HG03378 (cell line): ENCODE measurements at regions not wholly inside any gene's neighbourhood (a gene's known extent, or its start where the extent isn't known, plus 50 kb on each side); places are given as distances from the start of the nearest gene placed in this dataset.

ENCODE experiments used
- ATAC-seq: cut with Tn5 transposase; IDR thresholded peaks from one replicate; pipeline ENCODE4 v1.9.1; 2021; ENCODE audit warnings: mild to moderate bottlenecking, moderate library complexity; ENCODE audit not compliant: unreplicated experiment

DNA sequence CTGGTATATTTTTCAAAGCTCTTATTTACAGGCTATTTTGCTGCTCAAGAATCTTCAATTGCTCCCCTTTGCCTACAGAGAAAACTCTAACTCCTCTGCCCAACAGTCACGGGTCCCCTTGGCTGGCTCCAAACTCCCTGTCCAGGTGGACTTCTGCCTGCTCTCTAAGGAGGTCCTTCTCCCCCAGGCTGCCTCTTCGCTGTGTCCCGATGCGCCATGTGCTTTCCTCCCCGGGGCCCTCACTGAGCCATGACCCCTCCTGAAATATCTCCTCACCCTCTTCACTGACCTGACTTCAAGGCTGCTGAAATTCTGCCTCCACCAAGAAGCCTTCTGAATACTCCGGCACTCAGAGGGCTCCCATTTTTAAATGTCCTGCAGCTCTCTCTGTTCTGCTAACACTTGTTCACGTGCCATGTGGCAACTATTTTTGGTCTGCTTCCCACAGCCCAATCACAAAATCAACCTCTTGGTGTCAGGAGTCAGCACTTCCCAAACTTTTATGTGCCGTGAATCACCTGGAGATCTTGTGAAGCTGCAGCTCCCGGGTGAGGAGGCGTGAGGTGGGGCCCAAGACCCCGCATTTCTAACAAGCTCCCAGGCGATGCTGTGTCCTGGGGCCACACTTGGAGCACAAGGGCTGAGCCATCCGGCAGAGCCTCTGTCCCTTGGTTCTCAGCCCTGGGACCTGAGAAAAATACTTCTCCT lies 85.7 kb upstream of the COL13A1 start:
- ATAC-seq = no peak

DNA sequence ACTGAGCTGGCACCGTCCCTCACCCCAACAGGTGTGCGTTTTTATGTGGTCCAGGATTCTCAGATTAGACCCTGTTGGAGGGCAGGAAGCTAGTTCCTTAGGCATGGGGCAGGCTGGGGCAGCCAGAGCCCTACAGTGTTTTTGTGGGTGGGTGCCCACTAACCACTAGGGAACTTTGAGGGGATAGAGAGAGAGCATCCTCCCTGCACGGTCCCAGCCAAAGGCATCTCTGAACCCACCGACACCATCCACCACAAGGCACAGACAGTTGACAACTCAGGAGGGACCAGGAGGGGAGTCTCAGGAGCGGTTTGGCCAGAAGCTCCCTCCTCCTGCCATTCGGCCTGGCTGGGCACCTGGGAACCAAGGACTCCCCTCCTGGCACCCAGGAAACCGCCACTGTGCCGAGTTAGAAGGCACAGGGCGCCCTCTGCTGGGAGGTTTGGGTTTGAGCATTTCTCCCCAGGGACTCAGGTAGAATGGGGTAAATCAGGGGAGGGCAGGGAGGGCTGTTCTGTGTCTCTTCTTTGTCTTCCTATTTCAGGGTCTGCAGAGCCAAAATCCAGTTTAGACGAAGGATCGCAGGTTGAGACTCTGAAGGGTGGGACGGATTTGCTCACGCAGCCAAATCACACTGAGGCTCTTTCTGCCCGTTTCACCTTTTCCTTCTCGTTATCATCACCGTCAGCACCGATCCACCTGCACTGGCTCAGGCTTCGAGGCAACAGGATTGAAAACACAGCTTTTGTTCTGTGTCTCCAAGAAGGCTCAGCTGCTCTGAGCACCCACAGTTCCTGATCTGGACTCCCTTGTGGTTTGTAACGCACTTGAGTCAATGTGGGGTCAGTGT lies 84.8 kb upstream of the COL13A1 start:
- ATAC-seq = no peak

DNA sequence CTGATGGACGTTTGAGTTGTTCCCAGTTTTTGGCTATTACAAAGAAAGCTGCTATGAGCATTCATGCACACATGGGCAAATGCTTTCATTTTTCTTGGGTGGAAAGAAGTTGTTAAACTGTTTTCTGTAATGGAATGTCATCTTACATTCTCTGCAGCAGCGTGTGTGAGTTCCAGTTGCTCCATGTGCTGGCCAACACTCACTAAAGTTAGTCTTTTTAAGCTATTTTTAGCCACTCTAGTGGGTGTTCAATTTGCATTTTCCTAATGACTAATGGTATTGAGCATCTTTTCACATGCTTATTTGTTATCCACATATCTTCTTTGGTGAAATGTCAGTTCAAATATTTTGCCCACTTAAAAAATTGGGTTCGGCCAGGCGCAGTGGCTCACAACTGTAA lies 82.8 kb upstream of the COL13A1 start:
- ATAC-seq = no peak

- ATAC-seq = no peak
Measured at GRCh38 chr10:69721690-69722310, 79.9 kb upstream of the COL13A1 start.

- ATAC-seq = no peak
Measured at GRCh38 chr10:69723653-69724052, 78.1 kb upstream of the COL13A1 start.

GRCh38 chr10:69726850-69727249 lies 74.9 kb upstream of the COL13A1 start:
- ATAC-seq = no peak

DNA sequence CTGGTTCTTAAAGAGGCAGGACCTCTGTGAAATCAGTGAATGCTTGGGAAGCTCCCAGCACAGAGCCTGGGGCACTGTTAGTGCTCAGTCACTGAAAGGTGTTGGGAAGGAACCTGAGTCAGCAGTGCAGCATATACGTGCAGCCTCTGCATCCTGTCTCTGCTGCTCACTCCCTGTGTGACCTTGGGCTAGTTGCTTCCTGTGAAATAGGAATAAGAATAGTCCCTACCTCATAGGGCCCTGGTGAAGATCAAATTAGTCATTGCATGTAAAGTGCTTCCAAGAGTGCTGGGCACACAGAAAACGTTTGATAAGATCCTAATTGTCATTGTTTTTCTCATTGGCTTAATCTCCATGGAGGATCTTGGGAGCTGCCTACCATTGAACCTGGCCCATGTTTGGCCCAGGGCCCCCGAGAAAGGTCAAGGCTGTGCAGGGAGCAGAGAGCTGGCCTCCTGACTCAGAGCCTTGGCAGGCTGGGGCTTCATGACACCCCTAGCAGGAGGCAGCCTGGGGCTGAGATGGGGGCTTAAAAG lies 73.3 kb upstream of the COL13A1 start:
- no peak for ATAC-seq

GRCh38 chr10:69729326-69730048 lies 72.2 kb upstream of the COL13A1 start:
- ATAC-seq = no peak

GRCh38 chr10:69730251-69731156 lies 71.2 kb upstream of the COL13A1 start:
- no peak for ATAC-seq

DNA sequence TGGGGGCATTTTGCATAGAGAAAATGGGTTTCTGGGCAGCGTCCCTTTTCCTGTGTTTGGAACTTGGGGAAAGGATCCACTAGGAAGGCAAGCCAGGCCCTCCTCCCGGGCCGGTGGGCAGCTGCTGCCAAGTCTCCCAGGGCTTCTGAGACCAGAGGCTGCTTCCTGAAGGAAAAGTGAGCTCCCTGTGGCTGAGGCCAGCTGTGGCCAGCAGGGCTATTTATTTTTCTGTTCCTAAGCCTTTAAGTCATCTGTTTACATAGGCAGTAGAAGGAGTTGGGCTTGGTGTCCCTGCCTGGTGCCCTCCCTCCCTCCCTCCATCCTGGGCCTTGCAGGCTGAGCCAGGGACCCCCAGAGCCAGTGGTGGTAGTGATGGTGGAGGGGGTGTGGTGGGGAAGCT lies 70.5 kb upstream of the COL13A1 start:
- no peak for ATAC-seq

DNA sequence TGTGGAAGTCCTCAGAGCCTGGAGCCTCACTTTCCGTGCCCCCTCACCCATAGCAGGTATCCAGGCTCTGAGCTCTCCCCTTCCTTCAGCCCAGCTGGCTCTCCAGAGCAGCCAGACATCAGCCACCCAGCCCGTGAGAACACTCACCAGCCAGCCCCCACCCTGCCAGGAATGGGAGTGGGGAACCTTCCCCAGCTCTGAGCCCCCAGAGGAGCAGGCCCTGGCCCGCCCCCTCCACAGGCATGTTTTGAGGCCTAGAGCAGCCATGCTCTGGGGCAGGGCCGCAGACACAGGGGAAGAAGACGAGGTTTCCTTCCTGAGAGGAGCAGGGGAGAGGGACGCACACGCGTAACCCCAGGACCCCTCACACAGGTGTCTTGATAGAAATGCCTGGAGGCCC lies 70.0 kb upstream of the COL13A1 start:
- no peak for ATAC-seq

- ATAC-seq = no peak
Measured at GRCh38 chr10:69732147-69732825, 69.4 kb upstream of the COL13A1 start.

DNA sequence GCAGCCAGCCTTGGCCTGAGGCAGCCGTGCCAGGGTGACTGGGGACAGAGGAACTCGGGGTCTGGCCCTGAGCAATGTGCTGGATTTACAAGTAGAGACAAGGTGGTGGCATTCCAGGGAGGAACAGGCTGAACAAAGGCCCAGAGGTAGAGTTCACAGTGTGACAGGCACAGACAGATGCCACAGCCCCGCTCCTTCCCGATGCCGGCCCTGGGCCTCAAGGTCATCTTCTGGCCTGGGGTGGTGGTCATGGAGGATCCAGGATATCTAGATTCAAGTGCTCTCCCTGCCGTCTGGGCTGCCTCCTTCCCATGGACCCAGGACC lies 68.9 kb upstream of the COL13A1 start:
- no peak for ATAC-seq

- no peak for ATAC-seq
Measured at GRCh38 chr10:69733791-69734261, 67.9 kb upstream of the COL13A1 start.

GRCh38 chr10:69734416-69734796 lies 67.3 kb upstream of the COL13A1 start:
- ATAC-seq = no peak

DNA sequence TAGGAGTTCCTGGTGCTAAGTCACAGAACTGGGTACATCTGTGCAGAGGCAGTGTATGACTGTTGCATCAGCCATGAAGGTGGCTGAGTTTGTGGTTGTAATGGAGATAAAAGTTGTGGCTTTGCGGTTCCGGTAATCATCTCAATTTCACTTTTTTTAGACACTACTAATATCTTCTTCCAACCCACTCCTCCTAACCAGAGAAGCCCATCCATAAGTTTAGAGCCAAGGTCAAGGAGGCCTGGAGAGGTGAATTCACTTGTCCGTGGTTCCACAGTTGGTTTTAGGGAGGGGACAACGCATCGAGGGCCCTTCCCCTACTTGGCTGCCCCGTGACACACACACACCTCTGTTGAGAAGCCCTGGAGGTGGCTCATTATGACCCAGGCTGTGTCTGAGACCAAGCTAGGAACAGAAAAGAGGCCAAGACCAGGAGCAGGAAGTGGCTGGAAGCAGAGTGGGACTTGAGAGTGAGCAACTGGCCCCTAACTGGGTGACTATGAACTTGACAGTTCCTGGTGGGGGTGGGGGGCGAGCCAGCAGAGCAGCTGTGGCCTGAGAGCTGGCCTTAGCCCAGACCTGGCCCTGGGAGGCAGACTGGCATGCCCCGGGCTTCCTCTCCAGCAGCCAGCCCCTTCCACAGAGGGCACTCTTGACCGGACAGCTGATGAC lies 66.8 kb upstream of the COL13A1 start:
- no peak for ATAC-seq

DNA sequence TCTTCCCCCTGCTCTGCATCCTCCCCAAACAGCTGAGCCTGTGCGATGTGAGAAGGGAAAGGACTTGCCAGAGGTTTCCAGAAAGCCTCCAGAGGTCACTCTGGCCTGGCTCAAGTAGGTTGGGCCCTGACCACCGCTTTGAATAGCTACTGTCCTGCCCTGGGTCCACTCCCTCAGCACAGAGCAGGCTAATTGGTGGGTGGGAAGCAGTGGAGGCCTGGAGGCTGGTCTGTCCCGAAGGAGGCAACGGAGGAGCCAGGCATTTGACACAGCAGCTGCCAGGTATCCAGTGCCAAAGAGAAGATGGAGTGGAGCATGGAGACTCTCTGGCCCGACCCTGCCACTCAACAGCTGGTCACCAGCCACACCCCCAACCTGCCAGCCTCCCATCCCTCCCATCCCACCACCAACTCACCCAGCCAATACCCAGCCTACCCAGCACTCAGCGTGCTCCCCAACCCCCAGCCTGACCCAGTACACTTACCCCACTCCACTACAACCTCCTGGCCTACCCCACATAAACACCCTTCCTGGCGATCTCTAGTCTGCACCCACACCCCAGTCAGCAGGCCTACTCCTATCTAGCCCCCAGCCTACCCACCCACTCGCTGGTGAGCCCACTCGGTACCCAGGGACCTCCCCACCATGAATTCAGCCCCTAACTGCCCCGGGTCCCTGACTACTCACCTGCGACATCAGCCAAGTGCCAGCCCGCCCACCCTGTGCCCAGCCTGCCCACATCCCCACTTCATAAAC lies 64.6 kb upstream of the COL13A1 start:
- ATAC-seq = no peak

GRCh38 chr10:69738071-69738470 lies 63.6 kb upstream of the COL13A1 start:
- ATAC-seq = no peak
